Progenitor cell of endocrine pancreas (in vitro differentiated cells): ENCODE measurements at regions not wholly inside any gene's neighbourhood (a gene's known extent, or its start where the extent isn't known, plus 50 kb on each side); places are given as distances from the start of the nearest gene placed in this dataset.
"Not testable (repeated sequence)": the region's sequence is repeated elsewhere in the genome, so short reads cannot be mapped to it uniquely, and the experiment has no call there.

Experiments used
- DNase-seq: peaks from one replicate; pipeline ENCODE4 v3.0.0; 2021; ENCODE audit warnings: low spot score; ENCODE audit not compliant: unreplicated experiment
- H3K27ac Mint-ChIP-seq: 2 replicates; pipeline ENCODE4 v1.8.0; 2021; ENCODE audit warnings: mild to moderate bottlenecking, moderate library complexity, mixed read lengths
- H3K27me3 Mint-ChIP-seq: 2 replicates; pipeline ENCODE4 v1.8.0; 2021; ENCODE audit warnings: mixed read lengths
- H3K36me3 Mint-ChIP-seq: 2 replicates; pipeline ENCODE4 v1.8.0; 2022; ENCODE audit warnings: mixed read lengths; ENCODE audit not compliant: insufficient read depth
- H3K4me1 Mint-ChIP-seq: 2 replicates; pipeline ENCODE4 v1.8.0; 2021; ENCODE audit warnings: low read depth, mixed read lengths
- H3K4me3 Mint-ChIP-seq: 2 replicates; pipeline ENCODE4 v1.8.0; 2021; ENCODE audit warnings: low read depth, mild to moderate bottlenecking, moderate library complexity, mixed read lengths
- H3K9me3 Mint-ChIP-seq: 2 replicates; pipeline ENCODE4 v1.8.0; 2021; ENCODE audit warnings: low read depth, mixed read lengths
- CTCF ChIP-seq: fragments of 200-600 bp; sonication (generic); IDR thresholded peaks from one replicate; pipeline ENCODE4 v1.5.0; 2021; ENCODE audit warnings: antibody characterized with exemption, mild to moderate bottlenecking; ENCODE audit not compliant: unreplicated experiment

GRCh38 chr17:69690531-69690930, 276.0 kb downstream of the MAP2K6 start:
- no peaks in the 10 kb centered on the region for H3K27me3 Mint-ChIP-seq
- TF ChIP-seq CTCF = no peak
- H3K9me3 Mint-ChIP-seq = peaks cover 20% of the 10 kb centered on the region
- no peaks in the 10 kb centered on the region for H3K4me1 Mint-ChIP-seq
- H3K4me3 Mint-ChIP-seq = no peak overlapping the region
- H3K36me3 Mint-ChIP-seq = no peaks in the 10 kb centered on the region
- H3K27ac Mint-ChIP-seq = no peak overlapping the region
- no peak for DNase-seq

GRCh38 chr17:69692171-69692570, 277.7 kb downstream of the MAP2K6 start:
- H3K4me1 Mint-ChIP-seq = no peaks in the 10 kb centered on the region
- TF ChIP-seq CTCF = no peak

GRCh38 chr17:69695646-69696045, 281.1 kb downstream of the MAP2K6 start:
- Mint-ChIP-seq H3K36me3 (peaks cover 4% of the 10 kb centered on the region), H3K27me3 (no peaks in the 10 kb centered on the region), H3K4me1 (no peaks in the 10 kb centered on the region), H3K27ac (no peak overlapping the region), H3K9me3 (peaks cover 17% of the 10 kb centered on the region), H3K4me3 (no peak overlapping the region)
- no peak for TF ChIP-seq CTCF
- DNase-seq = no peak

More at GRCh38 chr17:69692171-69692570, 277.7 kb downstream of the MAP2K6 start:
- Mint-ChIP-seq H3K36me3 (no peaks in the 10 kb centered on the region), H3K9me3 (peaks cover 13% of the 10 kb centered on the region), H3K27me3 (no peaks in the 10 kb centered on the region), H3K4me3 (no peak overlapping the region), H3K27ac (no peak overlapping the region)
- DNase-seq = no peak

- H3K9me3 Mint-ChIP-seq = peaks cover 17% of the 10 kb centered on the region
- no peak overlapping the region for H3K27ac Mint-ChIP-seq
- DNase-seq = no peak
- TF ChIP-seq CTCF = no peak
- H3K27me3 Mint-ChIP-seq = no peaks in the 10 kb centered on the region
- peaks cover 4% of the 10 kb centered on the region for H3K36me3 Mint-ChIP-seq
- H3K4me1 Mint-ChIP-seq = no peaks in the 10 kb centered on the region
- H3K4me3 Mint-ChIP-seq = no peak overlapping the region
Measured at GRCh38 chr17:69696650-69697049, 282.2 kb downstream of the MAP2K6 start.

GRCh38 chr17:69698352-69698751, 283.9 kb downstream of the MAP2K6 start:
- not testable (repeated sequence) for H3K27me3 Mint-ChIP-seq, DNase-seq, H3K36me3 Mint-ChIP-seq, H3K4me1 Mint-ChIP-seq, H3K27ac Mint-ChIP-seq, H3K4me3 Mint-ChIP-seq
- peaks cover 17% of the 10 kb centered on the region for H3K9me3 Mint-ChIP-seq

GRCh38 chr17:69702078-69702477, 287.6 kb downstream of the MAP2K6 start:
- H3K9me3 Mint-ChIP-seq = peaks cover 16% of the 10 kb centered on the region
- no peaks in the 10 kb centered on the region for H3K4me1 Mint-ChIP-seq
- no peaks in the 10 kb centered on the region for H3K27me3 Mint-ChIP-seq
- no peak overlapping the region for H3K4me3 Mint-ChIP-seq
- no peak for TF ChIP-seq CTCF
- peaks cover 4% of the 10 kb centered on the region for H3K36me3 Mint-ChIP-seq
- no peak for DNase-seq
- no peak overlapping the region for H3K27ac Mint-ChIP-seq
